Right atrium auricular region (tissue), 2 donors: ENCODE measurements at regions not wholly inside any gene's neighbourhood (a gene's known extent, or its start where the extent isn't known, plus 50 kb on each side); places are given as distances from the start of the nearest gene placed in this dataset.

Experiments
- DNase-seq: peaks from one replicate; pipeline ENCODE4 v3.0.0-alpha.2; 2019; ENCODE audit warnings: low spot score
- H3K27ac ChIP-seq, 2 donors: fragments of 200-600 bp; sonication (generic); 1 replicate in 1 of 2; 2 replicates in 1 of 2; pipeline ENCODE4 v1.5.1; 2016 to 2019
- H3K27me3 ChIP-seq, 2 donors: fragments of 200-600 bp; sonication (generic); one replicate each; pipeline versions ENCODE4 v1.5.1 to v1.6.0; 2017 to 2019
- H3K36me3 ChIP-seq: fragments of 200-600 bp; sonication (generic); one replicate; pipeline ENCODE4 v1.5.1; 2016
- H3K4me1 ChIP-seq, 2 donors: fragments of 200-600 bp; sonication (generic); one replicate each; pipeline versions ENCODE4 v1.5.1 to v1.6.0; 2017 to 2019
- H3K4me3 ChIP-seq, 2 donors: fragments of 200-600 bp; sonication (generic); 1 replicate in 1 of 2; 2 replicates in 1 of 2; pipeline ENCODE4 v1.5.1; 2017 to 2019; ENCODE audit warnings: mild to moderate bottlenecking in 1 of 2, moderate library complexity in 1 of 2
- H3K9me3 ChIP-seq, 2 donors: fragments of 200-600 bp; sonication (generic); one replicate each; pipeline ENCODE4 v1.5.1; 2019
- CTCF ChIP-seq, 2 donors: fragments of 200-600 bp; sonication (generic); IDR thresholded peaks; one replicate each; pipeline ENCODE4 v1.5.1; 2019; ENCODE audit warnings: antibody characterized with exemption in 2 of 2

GRCh38 chr6:104638841-104639290 is 220.9 kb downstream of the HACE1 start:
- H3K36me3 ChIP-seq: no peaks in the 10 kb centered on the region
- TF ChIP-seq CTCF (IDR thresholded peaks at IDR 0.05): no peak
- H3K4me1 ChIP-seq: peaks cover 0 to 14% of the 10 kb centered on the region in 2 donors
- DNase-seq: no peak
- no peak overlapping the region for H3K4me3 ChIP-seq
- H3K9me3 ChIP-seq: no peaks in the 10 kb centered on the region
- no peaks in the 10 kb centered on the region for H3K27me3 ChIP-seq
- peak overlapping the region; percentile 60 to 62 for H3K27ac ChIP-seq

DNA sequence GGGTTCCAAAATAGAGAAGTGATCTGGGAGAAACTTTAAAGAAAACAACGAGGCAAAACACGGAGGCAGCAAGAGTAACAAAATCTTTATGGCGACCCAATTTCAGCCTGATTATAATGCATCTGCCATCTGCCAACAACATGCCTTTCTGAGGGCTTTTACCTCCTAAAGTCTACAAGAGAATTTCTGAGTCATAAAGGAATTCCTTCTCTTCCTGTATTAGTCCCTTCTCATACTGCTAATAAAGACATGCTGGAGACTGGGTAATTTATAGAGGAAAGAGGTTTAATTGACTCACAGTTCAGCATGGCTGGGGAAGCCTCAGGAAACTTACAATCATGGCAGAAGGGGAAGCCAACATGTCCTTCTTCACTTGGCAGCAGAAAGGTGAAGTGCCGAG is 226.6 kb downstream of the HACE1 start:
- Histone ChIP-seq H3K4me3 (no peak overlapping the region), H3K9me3 (no peaks in the 10 kb centered on the region), H3K36me3 (no peaks in the 10 kb centered on the region), H3K27me3 (no peaks in the 10 kb centered on the region), H3K4me1 (no peaks in the 10 kb centered on the region), H3K27ac (no peak overlapping the region)
- no peak for DNase-seq
- no peak for TF ChIP-seq CTCF (IDR thresholded peaks at IDR 0.05)

DNA sequence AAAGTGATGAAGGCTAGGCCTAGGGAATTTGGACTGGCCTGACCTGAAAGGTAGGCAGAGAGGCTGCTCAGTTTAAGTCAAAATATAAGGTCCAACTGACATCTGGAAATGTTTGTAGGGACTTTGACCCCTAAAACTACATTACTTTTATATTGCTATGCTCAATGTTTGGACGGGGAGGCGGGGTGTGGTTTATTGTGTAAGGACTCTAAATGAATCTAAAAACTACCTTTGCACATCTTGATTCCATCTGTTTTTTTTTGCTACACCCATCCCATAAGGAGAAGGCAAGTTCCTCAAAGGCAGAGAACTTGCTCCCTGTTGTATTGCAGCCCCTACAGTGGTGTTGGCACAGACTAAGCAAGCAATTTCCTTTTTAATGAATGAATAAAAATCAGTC is 227.1 kb downstream of the HACE1 start:
- Histone ChIP-seq H3K36me3 (no peaks in the 10 kb centered on the region), H3K27me3 (no peaks in the 10 kb centered on the region), H3K4me1 (no peaks in the 10 kb centered on the region), H3K27ac (no peak overlapping the region), H3K4me3 (no peak overlapping the region), H3K9me3 (no peaks in the 10 kb centered on the region)
- TF ChIP-seq CTCF (IDR thresholded peaks at IDR 0.05): no peak
- DNase-seq: no peak

- no peak for TF ChIP-seq CTCF (IDR thresholded peaks at IDR 0.05)
- Histone ChIP-seq H3K4me3 (no peak overlapping the region), H3K9me3 (no peaks in the 10 kb centered on the region), H3K27me3 (no peaks in the 10 kb centered on the region), H3K36me3 (no peaks in the 10 kb centered on the region), H3K27ac (no peak overlapping the region), H3K4me1 (no peaks in the 10 kb centered on the region)
- no peak for DNase-seq
Observed at GRCh38 chr6:104630955-104631354, 228.8 kb downstream of the HACE1 start.

GRCh38 chr6:104630522-104630921 is 229.2 kb downstream of the HACE1 start:
- Histone ChIP-seq H3K36me3 (no peaks in the 10 kb centered on the region), H3K4me3 (no peak overlapping the region), H3K4me1 (no peaks in the 10 kb centered on the region), H3K27me3 (no peaks in the 10 kb centered on the region), H3K27ac (no peak overlapping the region), H3K9me3 (no peaks in the 10 kb centered on the region)
- no peak for DNase-seq
- no peak for TF ChIP-seq CTCF (IDR thresholded peaks at IDR 0.05)

DNA sequence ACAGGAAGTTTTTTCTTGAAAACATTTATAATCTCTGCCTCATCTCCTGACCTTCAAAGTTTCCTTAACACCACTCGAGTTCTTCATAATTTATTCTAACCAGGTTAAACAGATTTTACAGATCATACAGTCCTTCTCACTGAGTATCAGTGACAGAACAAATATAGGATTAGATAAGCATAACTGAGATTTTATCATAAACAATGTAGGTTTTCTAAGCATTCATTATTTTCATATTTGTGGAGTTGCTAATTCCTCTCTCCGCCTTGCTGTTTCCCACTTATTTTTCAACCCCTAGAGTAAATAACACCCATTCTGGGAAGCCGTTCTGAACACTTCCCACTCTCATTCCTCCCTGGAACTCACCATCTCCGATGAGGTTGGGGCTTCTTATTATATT is 229.9 kb downstream of the HACE1 start:
- DNase-seq: no peak
- no peaks in the 10 kb centered on the region for H3K36me3 ChIP-seq
- no peaks in the 10 kb centered on the region for H3K4me1 ChIP-seq
- no peak overlapping the region for H3K4me3 ChIP-seq
- H3K27ac ChIP-seq: no peak overlapping the region
- TF ChIP-seq CTCF (IDR thresholded peaks at IDR 0.05): no peak
- no peaks in the 10 kb centered on the region for H3K9me3 ChIP-seq
- no peaks in the 10 kb centered on the region for H3K27me3 ChIP-seq
